ENCODE measurements at regions not wholly inside any gene's neighbourhood (a gene's known extent, or its start where the extent isn't known, plus 50 kb on each side); places are given as distances from the start of the nearest gene placed in this dataset.

DNA sequence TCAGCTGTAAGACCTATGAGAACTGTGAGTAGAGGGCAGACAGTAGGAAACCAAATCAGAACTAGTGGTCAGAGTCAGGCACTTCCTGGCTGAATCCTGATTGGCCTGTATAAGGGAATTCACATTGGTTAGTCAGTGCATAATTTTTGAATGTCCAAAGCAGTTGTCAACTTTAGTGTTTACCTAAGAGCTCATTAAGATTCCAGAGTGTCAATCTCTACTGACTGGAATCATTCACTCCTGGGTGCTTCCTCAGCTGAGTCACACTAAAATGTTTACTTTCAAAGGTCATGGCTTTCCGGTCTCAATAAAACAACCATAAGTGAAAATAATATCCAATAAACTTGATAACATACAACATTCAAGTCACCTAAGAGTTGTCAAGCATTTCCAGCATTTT lies 306.1 kb downstream of the C11orf87 start:
- no peak overlapping the region for H3K27ac ChIP-seq
- no peak for TF ChIP-seq POLR2A (IDR thresholded peaks at IDR 0.05)
- TF ChIP-seq EP300 (IDR thresholded peaks at IDR 0.05): no peak
- TF ChIP-seq, protein P1, sequence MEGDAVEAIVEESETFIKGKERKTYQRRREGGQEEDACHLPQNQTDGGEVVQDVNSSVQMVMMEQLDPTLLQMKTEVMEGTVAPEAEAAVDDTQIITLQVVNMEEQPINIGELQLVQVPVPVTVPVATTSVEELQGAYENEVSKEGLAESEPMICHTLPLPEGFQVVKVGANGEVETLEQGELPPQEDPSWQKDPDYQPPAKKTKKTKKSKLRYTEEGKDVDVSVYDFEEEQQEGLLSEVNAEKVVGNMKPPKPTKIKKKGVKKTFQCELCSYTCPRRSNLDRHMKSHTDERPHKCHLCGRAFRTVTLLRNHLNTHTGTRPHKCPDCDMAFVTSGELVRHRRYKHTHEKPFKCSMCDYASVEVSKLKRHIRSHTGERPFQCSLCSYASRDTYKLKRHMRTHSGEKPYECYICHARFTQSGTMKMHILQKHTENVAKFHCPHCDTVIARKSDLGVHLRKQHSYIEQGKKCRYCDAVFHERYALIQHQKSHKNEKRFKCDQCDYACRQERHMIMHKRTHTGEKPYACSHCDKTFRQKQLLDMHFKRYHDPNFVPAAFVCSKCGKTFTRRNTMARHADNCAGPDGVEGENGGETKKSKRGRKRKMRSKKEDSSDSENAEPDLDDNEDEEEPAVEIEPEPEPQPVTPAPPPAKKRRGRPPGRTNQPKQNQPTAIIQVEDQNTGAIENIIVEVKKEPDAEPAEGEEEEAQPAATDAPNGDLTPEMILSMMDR (IDR thresholded peaks at IDR 0.05): no peak
- WGBS, 3 donors: 82 to 88% (median 86%) methylated on average over 1 of the region's 1 CpG
- intact Hi-C loops (cut with DNase I): no loop called here
- no peaks in the 10 kb centered on the region for H3K27me3 ChIP-seq
- no peak for DNase-seq
- H3K36me3 ChIP-seq: no peaks in the 10 kb centered on the region
- no peak overlapping the region for H3K4me3 ChIP-seq
- no peaks in the 10 kb centered on the region for H3K4me1 ChIP-seq (ENCODE audit: insufficient read depth)
- H3K9me3 ChIP-seq: no peaks in the 10 kb centered on the region

DNA sequence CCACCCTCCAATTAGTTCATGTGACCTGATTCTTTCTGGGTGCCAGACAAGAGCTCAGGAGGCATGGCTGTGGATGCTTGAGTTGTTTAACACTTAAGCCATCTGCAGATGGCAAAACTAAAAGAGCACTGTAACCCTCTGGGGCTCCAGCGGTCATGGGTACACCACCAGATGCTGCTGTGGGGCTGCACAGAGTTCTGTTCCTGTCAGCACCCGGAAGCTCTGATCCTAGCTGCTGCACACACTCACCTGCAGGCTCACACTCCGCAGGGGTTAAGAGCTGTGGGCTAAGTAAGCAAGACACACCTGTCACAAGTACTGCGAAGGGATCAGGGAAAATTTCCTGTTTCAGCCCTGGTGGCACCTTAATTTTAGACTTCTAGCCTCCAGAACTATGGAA lies 307.8 kb downstream of the C11orf87 start:
- Histone ChIP-seq H3K4me3 (no peak overlapping the region), H3K36me3 (no peaks in the 10 kb centered on the region), H3K27ac (no peak overlapping the region), H3K4me1 (ENCODE audit: insufficient read depth) (no peaks in the 10 kb centered on the region), H3K27me3 (no peaks in the 10 kb centered on the region), H3K9me3 (no peaks in the 10 kb centered on the region)
- WGBS, 3 donors: 80 to 81% (median 81%) methylated on average over 4 of the region's 4 CpGs
- no peak for TF ChIP-seq EP300 (IDR thresholded peaks at IDR 0.05)
- TF ChIP-seq, protein P1 (IDR thresholded peaks at IDR 0.05): no peak
- TF ChIP-seq POLR2A (IDR thresholded peaks at IDR 0.05): no peak
- no peak for DNase-seq
- intact Hi-C loops (cut with DNase I): no loop called here

DNA sequence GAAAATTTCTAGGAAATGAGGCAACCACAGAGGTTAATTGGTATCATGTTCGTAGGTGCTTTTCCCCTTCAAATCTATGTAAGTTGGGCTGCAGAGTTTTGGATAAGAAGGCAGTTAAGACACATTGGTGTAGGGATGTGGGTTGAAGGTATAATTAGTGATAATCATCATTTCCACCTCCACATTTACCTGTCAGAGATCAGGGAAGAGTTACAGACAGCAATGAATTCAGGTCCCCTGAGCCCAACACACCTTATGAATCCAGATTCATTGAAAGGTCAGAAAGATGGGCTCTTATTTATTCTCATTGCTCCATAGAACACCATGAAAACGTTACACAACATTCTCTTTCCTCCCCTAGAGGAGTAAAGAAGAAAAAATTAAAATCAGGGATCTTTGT lies 308.7 kb downstream of the C11orf87 start:
- no peaks in the 10 kb centered on the region for H3K36me3 ChIP-seq
- H3K9me3 ChIP-seq: no peaks in the 10 kb centered on the region
- WGBS, 3 donors: 29 to 48% (median 35%) methylated on average over 2 of the region's 2 CpGs
- TF ChIP-seq EP300 (IDR thresholded peaks at IDR 0.05) (no peak), POLR2A (IDR thresholded peaks at IDR 0.05) (no peak)
- TF ChIP-seq, protein P1 (IDR thresholded peaks at IDR 0.05): no peak
- H3K27me3 ChIP-seq: no peaks in the 10 kb centered on the region
- no peaks in the 10 kb centered on the region for H3K4me1 ChIP-seq (ENCODE audit: insufficient read depth)
- DNase-seq: no peak
- no peak overlapping the region for H3K4me3 ChIP-seq
- H3K27ac ChIP-seq: no peak overlapping the region
- intact Hi-C loops (cut with DNase I): no loop called here

DNA sequence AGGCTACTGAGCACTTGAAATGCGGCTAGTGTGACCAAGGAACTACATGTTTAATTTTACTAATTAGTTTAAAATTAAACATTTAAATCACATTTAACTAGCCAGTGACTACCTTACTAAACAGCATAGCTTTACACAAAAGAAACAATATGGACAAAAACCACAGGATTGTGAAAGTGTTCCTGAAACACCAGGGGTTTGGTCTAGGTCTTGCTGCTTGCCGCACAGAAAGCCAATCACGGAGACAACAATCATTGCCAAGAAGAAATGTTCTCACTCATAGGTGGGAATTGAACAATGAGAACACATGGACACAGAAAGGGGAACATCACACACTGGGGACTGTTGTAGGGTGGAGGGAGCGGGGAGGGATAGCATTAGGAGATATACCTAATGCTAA lies 309.5 kb downstream of the C11orf87 start:
- 65 to 97% (median 88%) methylated on average over 4 of the region's 4 CpGs for WGBS, 3 donors
- H3K27me3 ChIP-seq: no peaks in the 10 kb centered on the region
- no peak overlapping the region for H3K4me3 ChIP-seq
- no peak overlapping the region for H3K27ac ChIP-seq
- no peak for TF ChIP-seq EP300 (IDR thresholded peaks at IDR 0.05)
- TF ChIP-seq, protein P1 (IDR thresholded peaks at IDR 0.05): no peak
- TF ChIP-seq POLR2A (IDR thresholded peaks at IDR 0.05): no peak
- no peaks in the 10 kb centered on the region for H3K4me1 ChIP-seq (ENCODE audit: insufficient read depth)
- intact Hi-C loops (cut with DNase I): no loop called here
- no peaks in the 10 kb centered on the region for H3K9me3 ChIP-seq
- DNase-seq: no peak
- no peaks in the 10 kb centered on the region for H3K36me3 ChIP-seq

DNA sequence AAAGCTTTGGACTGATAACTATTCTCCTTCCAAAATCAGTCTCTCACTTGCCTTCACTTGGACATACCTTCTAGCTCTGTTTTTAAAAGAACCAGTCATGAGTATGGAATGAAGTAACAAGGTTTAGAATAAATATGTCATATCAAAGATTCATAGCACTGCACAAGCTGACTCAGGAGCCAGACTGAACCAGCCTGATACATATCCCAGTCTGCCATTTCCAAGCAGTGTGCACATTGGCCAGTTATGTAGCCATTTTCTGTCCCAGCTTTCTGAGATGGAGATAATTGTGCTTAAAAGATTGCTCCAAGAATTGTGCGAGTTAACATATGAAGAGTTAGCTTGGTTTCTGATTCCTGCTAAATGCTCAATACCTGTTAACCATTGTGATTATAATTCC lies 311.3 kb downstream of the C11orf87 start:
- Histone ChIP-seq H3K27ac (no peak overlapping the region), H3K4me3 (no peak overlapping the region), H3K36me3 (no peaks in the 10 kb centered on the region), H3K4me1 (ENCODE audit: insufficient read depth) (no peaks in the 10 kb centered on the region), H3K27me3 (no peaks in the 10 kb centered on the region), H3K9me3 (no peaks in the 10 kb centered on the region)
- 81 to 97% (median 95%) methylated on average over 1 of the region's 1 CpG for WGBS, 3 donors
- intact Hi-C loops (cut with DNase I): no loop called here
- no peak for DNase-seq
- no peak for TF ChIP-seq POLR2A (IDR thresholded peaks at IDR 0.05)
- no peak for TF ChIP-seq EP300 (IDR thresholded peaks at IDR 0.05)
- TF ChIP-seq, protein P1 (IDR thresholded peaks at IDR 0.05): no peak

Data from ovary (tissue), 7 donors.